ENCODE measurements at regions not wholly inside any gene's neighbourhood (a gene's known extent, or its start where the extent isn't known, plus 50 kb on each side); places are given as distances from the start of the nearest gene placed in this dataset.

DNA sequence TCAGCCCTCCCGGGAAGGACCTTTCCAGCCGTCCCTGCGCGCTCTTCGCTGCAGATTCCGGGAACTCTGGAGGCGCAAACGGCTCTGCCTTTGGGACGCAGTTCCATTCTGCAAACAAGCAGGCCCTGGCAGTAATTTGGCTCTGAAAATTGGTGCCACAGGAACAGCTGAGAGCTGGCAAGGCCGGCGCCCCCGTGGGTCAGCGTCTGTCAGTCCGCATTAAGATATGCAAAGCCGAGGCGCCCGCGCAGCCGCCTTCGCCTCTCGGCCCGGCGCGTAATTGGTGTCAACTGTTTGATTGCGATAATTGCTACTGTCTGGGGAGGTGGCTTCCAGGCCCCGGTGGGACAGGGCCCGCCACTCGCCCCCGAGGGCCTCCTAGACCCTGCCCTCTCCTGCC is 73.6 kb downstream of the NCR2 start:
- Histone ChIP-seq H3K36me3 (replicated peaks; ENCODE audit: low read depth, low read length) (no peaks in the 10 kb centered on the region), H3K79me2 (ENCODE audit: low read length) (no peaks in the 10 kb centered on the region), H3K27ac (ENCODE audit: low read length) (no peak overlapping the region), H3K4me2 (ENCODE audit: low read length) (no peak overlapping the region), H3K27me3 (ENCODE audit: low read depth, low read length) (peaks cover 13% of the 10 kb centered on the region), H3K4me3 (ENCODE audit: low read length) (no peak overlapping the region), H3K4me1 (ENCODE audit: low read length) (no peaks in the 10 kb centered on the region), H3K9ac (ENCODE audit: low read length) (no peak overlapping the region), H4K20me1 (ENCODE audit: insufficient read depth, low read length) (no peaks in the 10 kb centered on the region), H2AFZ (ENCODE audit: low read depth, low read length) (no peak overlapping the region), H3K9me3 (ENCODE audit: insufficient read depth, low read length) (no peaks in the 10 kb centered on the region)
- TF ChIP-seq EZH2phosphoT487 (IDR thresholded peaks at IDR 0.05; ENCODE audit: low read depth): no peak
- TF ChIP-seq, protein P1, sequence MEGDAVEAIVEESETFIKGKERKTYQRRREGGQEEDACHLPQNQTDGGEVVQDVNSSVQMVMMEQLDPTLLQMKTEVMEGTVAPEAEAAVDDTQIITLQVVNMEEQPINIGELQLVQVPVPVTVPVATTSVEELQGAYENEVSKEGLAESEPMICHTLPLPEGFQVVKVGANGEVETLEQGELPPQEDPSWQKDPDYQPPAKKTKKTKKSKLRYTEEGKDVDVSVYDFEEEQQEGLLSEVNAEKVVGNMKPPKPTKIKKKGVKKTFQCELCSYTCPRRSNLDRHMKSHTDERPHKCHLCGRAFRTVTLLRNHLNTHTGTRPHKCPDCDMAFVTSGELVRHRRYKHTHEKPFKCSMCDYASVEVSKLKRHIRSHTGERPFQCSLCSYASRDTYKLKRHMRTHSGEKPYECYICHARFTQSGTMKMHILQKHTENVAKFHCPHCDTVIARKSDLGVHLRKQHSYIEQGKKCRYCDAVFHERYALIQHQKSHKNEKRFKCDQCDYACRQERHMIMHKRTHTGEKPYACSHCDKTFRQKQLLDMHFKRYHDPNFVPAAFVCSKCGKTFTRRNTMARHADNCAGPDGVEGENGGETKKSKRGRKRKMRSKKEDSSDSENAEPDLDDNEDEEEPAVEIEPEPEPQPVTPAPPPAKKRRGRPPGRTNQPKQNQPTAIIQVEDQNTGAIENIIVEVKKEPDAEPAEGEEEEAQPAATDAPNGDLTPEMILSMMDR (IDR thresholded peaks at IDR 0.05; ENCODE audit: low read depth, low read length): no peak

DNA sequence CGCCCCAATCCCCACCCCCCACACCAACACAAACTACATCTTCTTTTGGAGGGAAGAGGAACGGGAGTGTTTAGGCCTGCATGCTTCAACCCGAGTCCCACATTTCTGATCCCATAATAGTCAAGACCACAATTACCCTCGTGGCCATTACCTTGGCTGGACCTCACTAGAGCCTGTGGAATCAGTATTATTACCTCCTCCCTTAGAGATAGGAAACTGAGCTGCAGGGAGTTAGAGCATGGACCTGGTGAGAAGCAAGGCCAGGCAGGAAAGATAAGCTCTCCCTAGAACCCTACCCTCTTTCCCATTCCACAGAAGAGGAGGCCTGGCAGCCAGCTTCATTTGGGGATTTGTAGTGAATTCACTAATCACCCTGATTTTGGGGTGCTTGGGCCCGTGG is 74.1 kb downstream of the NCR2 start:
- peaks cover 11% of the 10 kb centered on the region for H3K27me3 ChIP-seq (ENCODE audit: low read depth, low read length)
- no peak overlapping the region for H2AFZ ChIP-seq (ENCODE audit: low read depth, low read length)
- H3K4me3 ChIP-seq (ENCODE audit: low read length): no peak overlapping the region
- H3K9me3 ChIP-seq (ENCODE audit: insufficient read depth, low read length): no peaks in the 10 kb centered on the region
- no peak overlapping the region for H3K9ac ChIP-seq (ENCODE audit: low read length)
- H4K20me1 ChIP-seq (ENCODE audit: insufficient read depth, low read length): no peaks in the 10 kb centered on the region
- H3K79me2 ChIP-seq (ENCODE audit: low read length): no peaks in the 10 kb centered on the region
- no peaks in the 10 kb centered on the region for H3K36me3 ChIP-seq (replicated peaks; ENCODE audit: low read depth, low read length)
- TF ChIP-seq EZH2phosphoT487 (IDR thresholded peaks at IDR 0.05; ENCODE audit: low read depth): no peak
- TF ChIP-seq, protein P1 (IDR thresholded peaks at IDR 0.05; ENCODE audit: low read depth, low read length): no peak
- no peak overlapping the region for H3K4me2 ChIP-seq (ENCODE audit: low read length)
- no peak overlapping the region for H3K27ac ChIP-seq (ENCODE audit: low read length)
- H3K4me1 ChIP-seq (ENCODE audit: low read length): no peaks in the 10 kb centered on the region

DNA sequence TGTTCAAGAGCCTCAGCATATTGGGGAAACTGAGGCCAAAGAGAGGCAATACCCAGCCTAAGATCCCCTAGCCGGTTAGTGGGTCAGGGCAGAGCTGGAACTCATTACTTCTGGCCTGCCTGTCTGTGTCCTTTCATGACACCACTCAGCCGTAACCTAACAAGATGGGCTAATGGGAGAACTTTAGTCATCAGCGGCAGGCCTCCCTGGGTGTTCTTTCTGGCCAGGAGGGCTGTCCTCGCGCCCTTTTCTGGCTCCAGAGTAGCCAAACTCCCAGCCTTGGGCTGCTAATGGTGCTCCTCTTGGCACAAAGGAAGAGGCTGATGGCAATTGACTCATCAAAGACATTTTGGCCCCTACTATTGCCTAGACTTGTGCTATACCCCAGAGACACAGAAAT is 76.6 kb downstream of the NCR2 start:
- H3K36me3 ChIP-seq (replicated peaks; ENCODE audit: low read depth, low read length): no peaks in the 10 kb centered on the region
- no peak for TF ChIP-seq EZH2phosphoT487 (IDR thresholded peaks at IDR 0.05; ENCODE audit: low read depth)
- TF ChIP-seq, protein P1 (IDR thresholded peaks at IDR 0.05; ENCODE audit: low read depth, low read length): no peak
- no peak overlapping the region for H3K9ac ChIP-seq (ENCODE audit: low read length)
- peaks cover 30% of the 10 kb centered on the region for H3K27me3 ChIP-seq (ENCODE audit: low read depth, low read length)
- H3K4me1 ChIP-seq (ENCODE audit: low read length): no peaks in the 10 kb centered on the region
- no peaks in the 10 kb centered on the region for H3K9me3 ChIP-seq (ENCODE audit: insufficient read depth, low read length)
- no peaks in the 10 kb centered on the region for H3K79me2 ChIP-seq (ENCODE audit: low read length)
- H2AFZ ChIP-seq (ENCODE audit: low read depth, low read length): no peak overlapping the region
- H3K4me3 ChIP-seq (ENCODE audit: low read length): no peak overlapping the region
- H3K4me2 ChIP-seq (ENCODE audit: low read length): no peak overlapping the region
- no peak overlapping the region for H3K27ac ChIP-seq (ENCODE audit: low read length)
- no peaks in the 10 kb centered on the region for H4K20me1 ChIP-seq (ENCODE audit: insufficient read depth, low read length)

DNA sequence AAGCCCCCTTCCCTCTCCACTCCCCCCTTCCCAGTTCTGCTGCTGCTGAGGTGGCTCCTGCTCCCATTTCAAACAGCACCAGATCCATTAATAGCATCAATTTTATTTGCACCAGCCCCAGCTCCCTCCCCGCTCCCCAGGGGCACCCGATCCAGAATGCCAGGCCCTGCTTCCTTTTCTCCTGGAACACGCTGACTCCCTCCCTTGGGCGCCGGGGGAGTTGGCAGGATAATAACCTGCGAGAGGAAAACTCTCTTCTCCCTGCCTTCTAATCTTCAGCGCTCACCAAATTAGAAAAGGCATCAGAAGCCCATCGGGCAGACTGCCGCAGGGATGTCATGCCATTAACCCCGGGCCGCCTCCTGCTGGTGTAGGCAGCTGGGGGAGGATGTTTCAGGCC is 77.8 kb downstream of the NCR2 start:
- Histone ChIP-seq H3K27ac (ENCODE audit: low read length) (no peak overlapping the region), H3K4me3 (ENCODE audit: low read length) (no peak overlapping the region), H4K20me1 (ENCODE audit: insufficient read depth, low read length) (no peaks in the 10 kb centered on the region), H3K79me2 (ENCODE audit: low read length) (no peaks in the 10 kb centered on the region), H3K9ac (ENCODE audit: low read length) (no peak overlapping the region), H3K4me1 (ENCODE audit: low read length) (no peaks in the 10 kb centered on the region), H3K36me3 (replicated peaks; ENCODE audit: low read depth, low read length) (no peaks in the 10 kb centered on the region), H3K4me2 (ENCODE audit: low read length) (no peak overlapping the region), H2AFZ (ENCODE audit: low read depth, low read length) (no peak overlapping the region), H3K27me3 (ENCODE audit: low read depth, low read length) (peaks cover 43% of the 10 kb centered on the region), H3K9me3 (ENCODE audit: insufficient read depth, low read length) (no peaks in the 10 kb centered on the region)
- no peak for TF ChIP-seq EZH2phosphoT487 (IDR thresholded peaks at IDR 0.05; ENCODE audit: low read depth)
- TF ChIP-seq, protein P1 (IDR thresholded peaks at IDR 0.05; ENCODE audit: low read depth, low read length): no peak

All from OCI-LY3 (cell line).